ENCODE measurements at regions not wholly inside any gene's neighbourhood (a gene's known extent, or its start where the extent isn't known, plus 50 kb on each side); places are given as distances from the start of the nearest gene placed in this dataset.
"Not testable (repeated sequence)": the region's sequence is repeated elsewhere in the genome, so short reads cannot be mapped to it uniquely, and the experiment has no call there.

GRCh38 chr13:26483546-26483945 lies 73.9 kb upstream of the WASF3 start:
- DNase-seq (ENCODE audit: low read depth) = no peak

DNA sequence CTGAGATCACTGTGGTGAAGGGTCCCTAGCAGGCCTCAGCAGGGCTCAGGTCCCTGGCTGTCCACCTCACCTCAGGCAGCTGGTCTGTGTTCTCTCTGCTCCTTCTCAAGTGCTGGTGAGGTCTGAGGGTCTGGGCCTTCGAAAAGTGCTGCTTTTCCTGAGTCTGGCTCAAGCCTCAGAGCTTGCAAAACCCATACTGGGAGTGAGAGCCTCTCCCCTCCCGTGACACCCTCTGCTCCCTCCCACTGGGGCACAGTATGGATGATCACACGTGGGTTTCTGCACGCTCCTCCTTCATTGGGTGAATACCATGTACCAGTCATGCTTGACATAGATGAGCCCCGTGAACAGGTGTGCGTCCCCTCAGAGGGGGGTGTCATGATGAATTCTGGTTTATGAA lies 73.3 kb upstream of the WASF3 start:
- no peak for DNase-seq (ENCODE audit: low read depth)

- no peak for DNase-seq (ENCODE audit: low read depth)
These were observed 72.2 kb upstream of the WASF3 start for GRCh38 chr13:26485288-26485687.

DNA sequence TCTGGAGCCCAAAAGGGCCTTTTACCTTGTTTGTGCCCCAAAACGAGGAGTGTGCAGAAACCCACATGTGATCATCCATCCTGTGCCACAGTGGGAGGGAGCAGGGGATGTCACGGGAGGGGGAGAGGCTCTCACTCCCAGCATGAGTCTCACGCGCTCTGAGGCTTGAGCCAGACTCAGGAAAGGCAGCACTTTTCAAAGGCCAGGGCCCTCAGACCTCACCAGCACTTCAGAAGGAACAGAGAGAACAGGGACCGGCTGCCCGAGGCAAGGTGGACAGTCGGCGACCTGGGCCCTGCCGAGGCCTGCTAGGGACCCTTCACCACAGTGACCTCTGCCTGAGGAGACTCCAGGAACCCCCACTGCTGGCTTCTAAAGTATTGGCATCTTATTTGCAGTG lies 71.7 kb upstream of the WASF3 start:
- no peak for DNase-seq (ENCODE audit: low read depth)

DNA sequence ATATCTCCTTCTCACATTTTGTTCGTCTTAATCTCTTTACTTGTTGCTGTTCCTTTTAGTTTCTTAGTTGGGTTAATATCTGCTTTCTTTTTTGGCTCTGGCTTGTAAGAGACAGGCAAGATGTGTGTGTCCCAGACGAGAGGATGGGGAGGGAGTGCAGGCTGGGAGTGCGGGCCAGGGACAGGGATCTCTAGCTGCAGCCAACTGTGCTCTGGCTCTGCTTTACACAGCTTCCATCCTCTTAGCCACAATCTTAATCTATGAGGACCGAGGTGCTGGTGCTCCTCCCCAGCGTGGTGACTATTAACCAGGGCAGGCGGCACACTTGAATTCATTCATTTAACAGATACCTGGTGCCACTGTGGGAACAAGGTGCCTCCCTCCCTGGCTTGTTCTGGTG lies 70.9 kb upstream of the WASF3 start:
- DNase-seq (ENCODE audit: low read depth) = no peak

- DNase-seq (ENCODE audit: low read depth) = no peak
These were observed 69.7 kb upstream of the WASF3 start for GRCh38 chr13:26487781-26488180.

DNA sequence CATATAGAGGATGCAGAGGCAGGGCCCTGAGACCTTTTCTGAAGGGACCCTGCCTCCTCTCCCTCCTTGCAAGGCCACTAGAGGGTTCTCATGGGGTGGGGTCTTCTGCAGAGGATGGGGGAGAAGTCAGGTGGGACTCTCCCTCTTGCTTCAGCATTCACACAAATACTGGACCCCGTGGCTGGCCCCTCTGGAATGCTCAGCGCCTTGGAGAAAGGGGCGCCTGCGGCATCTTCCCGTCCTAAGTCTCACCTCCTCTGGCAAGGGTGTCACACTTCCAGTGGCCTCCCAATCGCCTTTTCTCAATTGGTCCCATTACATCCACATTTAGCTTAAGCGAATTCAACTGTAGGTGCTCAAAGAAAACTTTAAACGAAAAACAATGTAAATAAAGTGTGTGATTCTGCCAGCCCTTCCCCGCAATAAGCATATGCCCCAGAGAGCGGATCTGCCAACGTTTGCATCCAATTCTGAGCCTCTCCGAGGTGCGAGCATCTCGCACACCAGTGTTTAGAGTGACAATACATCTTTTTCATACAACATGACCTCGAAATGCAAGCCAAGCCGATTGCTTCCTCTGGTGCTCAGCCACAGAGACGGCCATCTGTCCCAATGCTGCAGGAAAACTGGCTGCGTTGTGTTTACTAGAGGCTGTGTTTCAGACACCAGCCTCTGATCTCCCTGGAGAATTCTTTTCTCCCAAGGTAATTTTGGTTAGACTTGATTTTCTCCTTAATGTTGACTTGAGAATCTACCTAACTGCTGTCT lies 69.1 kb upstream of the WASF3 start:
- no peak for DNase-seq (ENCODE audit: low read depth)

GRCh38 chr13:26492301-26492700 lies 65.2 kb upstream of the WASF3 start:
- not testable (repeated sequence) for DNase-seq (ENCODE audit: low read depth)

GRCh38 chr13:26494571-26495195 lies 62.8 kb upstream of the WASF3 start:
- no peak for DNase-seq (ENCODE audit: low read depth)

- no peak for DNase-seq (ENCODE audit: low read depth)
These were observed 61.7 kb upstream of the WASF3 start for GRCh38 chr13:26495750-26496149.

GRCh38 chr13:26497968-26498511 lies 59.4 kb upstream of the WASF3 start:
- DNase-seq (ENCODE audit: low read depth) = no peak

DNA sequence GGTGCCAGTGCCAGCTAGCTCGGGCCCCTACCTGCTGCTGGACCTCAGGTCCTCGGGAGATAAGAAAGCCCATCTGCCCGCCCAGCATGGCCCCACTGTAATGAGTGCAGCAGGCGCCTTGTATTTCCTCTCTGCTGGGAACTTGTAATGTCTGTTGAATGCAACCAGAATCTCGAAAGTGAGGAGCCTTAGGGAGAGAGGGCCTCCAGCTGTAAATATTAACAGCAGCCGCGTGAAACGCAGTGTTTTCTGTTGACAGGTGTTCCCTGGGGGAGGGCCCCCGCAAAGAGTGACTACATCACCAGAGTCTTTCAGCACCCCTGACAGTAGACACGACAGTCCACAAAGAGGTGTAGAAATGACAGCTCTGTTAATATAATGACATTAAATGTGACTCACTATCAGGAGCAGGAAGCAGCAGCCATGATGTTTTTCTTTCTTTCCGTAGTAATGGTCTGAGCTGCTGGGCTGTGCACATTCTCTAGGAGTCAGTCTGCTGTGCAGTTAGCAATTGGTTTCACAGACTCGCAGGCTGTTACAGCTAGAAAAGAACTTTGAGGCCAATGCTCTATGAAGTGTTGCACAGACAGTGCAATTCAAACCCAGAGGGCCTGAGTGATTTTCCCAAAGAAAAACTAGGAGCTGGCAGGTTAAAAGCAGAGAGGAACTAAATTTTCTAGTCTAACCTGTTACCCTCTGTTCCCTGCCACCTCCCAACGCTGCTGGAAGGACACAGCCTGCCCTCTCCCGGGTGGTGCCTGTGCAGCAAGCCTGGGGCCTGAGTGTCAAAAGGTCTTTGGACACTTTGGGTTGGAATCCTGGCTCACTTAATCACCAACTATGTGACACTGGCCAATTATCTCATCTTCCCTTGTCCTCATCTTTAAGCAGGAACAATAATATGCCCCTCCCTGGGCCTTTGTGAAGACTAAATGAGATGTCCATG lies 58.6 kb upstream of the WASF3 start:
- no peak for DNase-seq (ENCODE audit: low read depth)

GRCh38 chr13:26500618-26501320 lies 56.7 kb upstream of the WASF3 start:
- DNase-seq (ENCODE audit: low read depth) = no peak

DNA sequence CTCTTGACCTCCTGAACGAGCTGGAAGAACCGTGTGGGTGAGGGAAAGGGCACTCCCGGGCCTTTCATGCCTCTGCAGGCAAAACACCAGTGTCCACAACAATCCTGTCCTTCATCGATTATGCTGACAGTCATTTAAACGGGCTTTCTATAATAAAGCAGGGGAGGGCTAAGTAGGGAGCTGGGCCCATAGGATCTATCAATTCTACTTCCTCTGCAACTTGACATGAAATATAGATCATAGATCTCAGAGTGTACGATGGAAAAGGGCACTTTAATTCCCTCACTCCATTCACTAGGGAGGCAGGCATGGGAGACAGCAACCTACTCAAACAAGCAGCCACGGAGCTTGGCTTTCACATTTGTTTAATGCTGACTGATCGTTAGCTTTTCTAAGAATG lies 55.8 kb upstream of the WASF3 start:
- no peak for DNase-seq (ENCODE audit: low read depth)

- peak; percentile 23 for DNase-seq (ENCODE audit: low read depth)
These were observed 54.7 kb upstream of the WASF3 start for GRCh38 chr13:26502826-26503225.

GRCh38 chr13:26503826-26504594 lies 53.5 kb upstream of the WASF3 start:
- no peak for DNase-seq (ENCODE audit: low read depth)

Data from stimulated activated CD4-positive, alpha-beta T cell treated with anti-CD3 and anti-CD28 coated beads, Interleukin-2, amount 100 ng/mL, for 4 hours (primary cell).